ENCODE measurements at regions not wholly inside any gene's neighbourhood (a gene's known extent, or its start where the extent isn't known, plus 50 kb on each side); places are given as distances from the start of the nearest gene placed in this dataset.

DNA sequence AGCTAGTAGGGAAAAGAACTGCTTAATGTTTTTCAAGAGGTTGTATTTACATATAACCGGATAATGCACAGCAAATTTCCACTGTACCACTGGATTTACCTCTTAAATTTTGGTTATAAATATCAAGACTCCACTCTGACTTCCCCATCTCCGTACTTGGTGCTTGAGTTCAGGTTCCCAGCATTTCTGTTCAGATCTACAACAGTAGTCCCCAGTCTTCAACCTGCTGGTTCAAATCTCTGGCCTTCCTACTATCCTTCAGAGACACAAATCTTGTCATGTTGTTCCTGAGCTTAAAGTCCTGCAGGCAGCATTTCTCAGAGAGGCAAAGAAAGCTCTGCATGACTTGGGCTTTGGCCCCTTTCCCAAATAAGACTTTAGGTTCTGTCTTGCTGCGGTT is 392.6 kb upstream of the ATP5MC3 start:
- Histone ChIP-seq H3K27me3 (ENCODE audit: control insufficient read depth in 4 of 4, insufficient read depth in 4 of 4, low read length in 3 of 4) (no peaks in the 10 kb centered on the region), H3K27ac (ENCODE audit: low read depth in 1 of 2, low read length in 2 of 2) (no peak overlapping the region), H3K4me1 (ENCODE audit: control insufficient read depth in 4 of 4, insufficient read depth in 4 of 4, low read length in 3 of 4) (peaks cover 0 to 23% (median 8%) of the 10 kb centered on the region in 4 donors), H3K36me3 (ENCODE audit: control insufficient read depth in 4 of 4, insufficient read depth in 3 of 4, low read depth in 1 of 4, low read length in 3 of 4) (no peaks in the 10 kb centered on the region), H3K4me3 (ENCODE audit: low read depth in 1 of 3, low read length in 3 of 3) (no peak overlapping the region), H3K9ac (ENCODE audit: low read depth in 1 of 2, low read length in 2 of 2) (no peak overlapping the region), H3K9me3 (ENCODE audit: control insufficient read depth in 4 of 4, low read length in 3 of 4) (no peaks in the 10 kb centered on the region)
- 95% methylated on average over 3 of the region's 3 CpGs for WGBS
- DNase-seq (ENCODE audit: low spot score), result no peak
- TF ChIP-seq TAF1 (conservative IDR thresholded peaks at IDR 0.05) (no peak), SP1 (IDR thresholded peaks at IDR 0.05) (no peak), GABPA (IDR thresholded peaks at IDR 0.05 in 1 of 2, conservative IDR thresholded peaks at IDR 0.05 in 1 of 2) (no peak), FOXA1 (IDR thresholded peaks at IDR 0.05) (no peak), HNF4A (conservative IDR thresholded peaks at IDR 0.05) (no peak), RXRA (IDR thresholded peaks at IDR 0.05) (no peak), EGR1 (IDR thresholded peaks at IDR 0.05; ENCODE audit: low read depth in 2 of 2) (no peak), FOXA2 (IDR thresholded peaks at IDR 0.05) (no peak), RAD21 (IDR thresholded peaks at IDR 0.05) (no peak), NR2F2 (IDR thresholded peaks at IDR 0.05) (no peak), JUND (IDR thresholded peaks at IDR 0.05) (no peak), YY1 (IDR thresholded peaks at IDR 0.05) (no peak)
- TF ChIP-seq, protein P1, sequence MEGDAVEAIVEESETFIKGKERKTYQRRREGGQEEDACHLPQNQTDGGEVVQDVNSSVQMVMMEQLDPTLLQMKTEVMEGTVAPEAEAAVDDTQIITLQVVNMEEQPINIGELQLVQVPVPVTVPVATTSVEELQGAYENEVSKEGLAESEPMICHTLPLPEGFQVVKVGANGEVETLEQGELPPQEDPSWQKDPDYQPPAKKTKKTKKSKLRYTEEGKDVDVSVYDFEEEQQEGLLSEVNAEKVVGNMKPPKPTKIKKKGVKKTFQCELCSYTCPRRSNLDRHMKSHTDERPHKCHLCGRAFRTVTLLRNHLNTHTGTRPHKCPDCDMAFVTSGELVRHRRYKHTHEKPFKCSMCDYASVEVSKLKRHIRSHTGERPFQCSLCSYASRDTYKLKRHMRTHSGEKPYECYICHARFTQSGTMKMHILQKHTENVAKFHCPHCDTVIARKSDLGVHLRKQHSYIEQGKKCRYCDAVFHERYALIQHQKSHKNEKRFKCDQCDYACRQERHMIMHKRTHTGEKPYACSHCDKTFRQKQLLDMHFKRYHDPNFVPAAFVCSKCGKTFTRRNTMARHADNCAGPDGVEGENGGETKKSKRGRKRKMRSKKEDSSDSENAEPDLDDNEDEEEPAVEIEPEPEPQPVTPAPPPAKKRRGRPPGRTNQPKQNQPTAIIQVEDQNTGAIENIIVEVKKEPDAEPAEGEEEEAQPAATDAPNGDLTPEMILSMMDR (IDR thresholded peaks at IDR 0.05; ENCODE audit: low read depth, low read length, missing input control), result no peak
- TF ChIP-seq, protein P2, sequence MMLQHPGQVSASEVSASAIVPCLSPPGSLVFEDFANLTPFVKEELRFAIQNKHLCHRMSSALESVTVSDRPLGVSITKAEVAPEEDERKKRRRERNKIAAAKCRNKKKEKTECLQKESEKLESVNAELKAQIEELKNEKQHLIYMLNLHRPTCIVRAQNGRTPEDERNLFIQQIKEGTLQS (IDR thresholded peaks at IDR 0.05), result no peak
- TF ChIP-seq, protein P3, sequence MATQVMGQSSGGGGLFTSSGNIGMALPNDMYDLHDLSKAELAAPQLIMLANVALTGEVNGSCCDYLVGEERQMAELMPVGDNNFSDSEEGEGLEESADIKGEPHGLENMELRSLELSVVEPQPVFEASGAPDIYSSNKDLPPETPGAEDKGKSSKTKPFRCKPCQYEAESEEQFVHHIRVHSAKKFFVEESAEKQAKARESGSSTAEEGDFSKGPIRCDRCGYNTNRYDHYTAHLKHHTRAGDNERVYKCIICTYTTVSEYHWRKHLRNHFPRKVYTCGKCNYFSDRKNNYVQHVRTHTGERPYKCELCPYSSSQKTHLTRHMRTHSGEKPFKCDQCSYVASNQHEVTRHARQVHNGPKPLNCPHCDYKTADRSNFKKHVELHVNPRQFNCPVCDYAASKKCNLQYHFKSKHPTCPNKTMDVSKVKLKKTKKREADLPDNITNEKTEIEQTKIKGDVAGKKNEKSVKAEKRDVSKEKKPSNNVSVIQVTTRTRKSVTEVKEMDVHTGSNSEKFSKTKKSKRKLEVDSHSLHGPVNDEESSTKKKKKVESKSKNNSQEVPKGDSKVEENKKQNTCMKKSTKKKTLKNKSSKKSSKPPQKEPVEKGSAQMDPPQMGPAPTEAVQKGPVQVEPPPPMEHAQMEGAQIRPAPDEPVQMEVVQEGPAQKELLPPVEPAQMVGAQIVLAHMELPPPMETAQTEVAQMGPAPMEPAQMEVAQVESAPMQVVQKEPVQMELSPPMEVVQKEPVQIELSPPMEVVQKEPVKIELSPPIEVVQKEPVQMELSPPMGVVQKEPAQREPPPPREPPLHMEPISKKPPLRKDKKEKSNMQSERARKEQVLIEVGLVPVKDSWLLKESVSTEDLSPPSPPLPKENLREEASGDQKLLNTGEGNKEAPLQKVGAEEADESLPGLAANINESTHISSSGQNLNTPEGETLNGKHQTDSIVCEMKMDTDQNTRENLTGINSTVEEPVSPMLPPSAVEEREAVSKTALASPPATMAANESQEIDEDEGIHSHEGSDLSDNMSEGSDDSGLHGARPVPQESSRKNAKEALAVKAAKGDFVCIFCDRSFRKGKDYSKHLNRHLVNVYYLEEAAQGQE (IDR thresholded peaks at IDR 0.05), result no peak
- TF ChIP-seq, protein P4, sequence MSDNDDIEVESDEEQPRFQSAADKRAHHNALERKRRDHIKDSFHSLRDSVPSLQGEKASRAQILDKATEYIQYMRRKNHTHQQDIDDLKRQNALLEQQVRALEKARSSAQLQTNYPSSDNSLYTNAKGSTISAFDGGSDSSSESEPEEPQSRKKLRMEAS (IDR thresholded peaks at IDR 0.05), result no peak
- TF ChIP-seq, protein P5, sequence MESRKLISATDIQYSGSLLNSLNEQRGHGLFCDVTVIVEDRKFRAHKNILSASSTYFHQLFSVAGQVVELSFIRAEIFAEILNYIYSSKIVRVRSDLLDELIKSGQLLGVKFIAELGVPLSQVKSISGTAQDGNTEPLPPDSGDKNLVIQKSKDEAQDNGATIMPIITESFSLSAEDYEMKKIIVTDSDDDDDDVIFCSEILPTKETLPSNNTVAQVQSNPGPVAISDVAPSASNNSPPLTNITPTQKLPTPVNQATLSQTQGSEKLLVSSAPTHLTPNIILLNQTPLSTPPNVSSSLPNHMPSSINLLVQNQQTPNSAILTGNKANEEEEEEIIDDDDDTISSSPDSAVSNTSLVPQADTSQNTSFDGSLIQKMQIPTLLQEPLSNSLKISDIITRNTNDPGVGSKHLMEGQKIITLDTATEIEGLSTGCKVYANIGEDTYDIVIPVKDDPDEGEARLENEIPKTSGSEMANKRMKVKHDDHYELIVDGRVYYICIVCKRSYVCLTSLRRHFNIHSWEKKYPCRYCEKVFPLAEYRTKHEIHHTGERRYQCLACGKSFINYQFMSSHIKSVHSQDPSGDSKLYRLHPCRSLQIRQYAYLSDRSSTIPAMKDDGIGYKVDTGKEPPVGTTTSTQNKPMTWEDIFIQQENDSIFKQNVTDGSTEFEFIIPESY (IDR thresholded peaks at IDR 0.05), result no peak
